Medulla oblongata (tissue), 1 donor: ENCODE measurements at regions not wholly inside any gene's neighbourhood (a gene's known extent, or its start where the extent isn't known, plus 50 kb on each side); places are given as distances from the start of the nearest gene placed in this dataset.

ENCODE experiments used
- DNase-seq: peaks from one replicate; pipeline ENCODE4 v3.0.0-alpha.2; 2015; ENCODE audit errors: extremely low spot score

GRCh38 chr18:56545464-56545863 lies 92.9 kb downstream of the TXNL1 start:
- DNase-seq: no peak

GRCh38 chr18:56542476-56542875 lies 95.9 kb downstream of the TXNL1 start:
- no peak for DNase-seq

GRCh38 chr18:56541793-56542192 lies 96.6 kb downstream of the TXNL1 start:
- no peak for DNase-seq

- no peak for DNase-seq
These were observed 97.1 kb downstream of the TXNL1 start for GRCh38 chr18:56541340-56541739.

- no peak for DNase-seq
These were observed 99.6 kb downstream of the TXNL1 start for GRCh38 chr18:56538746-56539145.

- DNase-seq: no peak
These were observed 106.1 kb downstream of the TXNL1 start for GRCh38 chr18:56532176-56532840.

- DNase-seq: no peak
These were observed 115.6 kb downstream of the TXNL1 start for GRCh38 chr18:56522816-56523215.

- no peak for DNase-seq
These were observed 117.1 kb downstream of the TXNL1 start for GRCh38 chr18:56521263-56521662.

GRCh38 chr18:56517761-56518160 lies 120.6 kb downstream of the TXNL1 start:
- DNase-seq: no peak

GRCh38 chr18:56517196-56517595 lies 121.2 kb downstream of the TXNL1 start:
- DNase-seq: no peak

GRCh38 chr18:56516789-56517188 lies 121.6 kb downstream of the TXNL1 start:
- no peak for DNase-seq

- no peak for DNase-seq
These were observed 122.9 kb downstream of the TXNL1 start for GRCh38 chr18:56515522-56515921.

GRCh38 chr18:56511996-56512395 lies 126.4 kb downstream of the TXNL1 start:
- DNase-seq: no peak

GRCh38 chr18:56510108-56510507 lies 128.3 kb downstream of the TXNL1 start:
- no peak for DNase-seq

GRCh38 chr18:56509656-56510055 lies 128.7 kb downstream of the TXNL1 start:
- no peak for DNase-seq

GRCh38 chr18:56508370-56509036 lies 129.9 kb downstream of the TXNL1 start:
- no peak for DNase-seq

- DNase-seq: no peak
These were observed 132.4 kb downstream of the TXNL1 start for GRCh38 chr18:56505971-56506370.

- DNase-seq: no peak
These were observed 133.1 kb downstream of the TXNL1 start for GRCh38 chr18:56505293-56505692.

- no peak for DNase-seq
These were observed 136.5 kb downstream of the TXNL1 start for GRCh38 chr18:56501896-56502295.

GRCh38 chr18:56495884-56496283 lies 142.5 kb downstream of the TXNL1 start:
- DNase-seq: no peak

GRCh38 chr18:56493531-56493930 lies 144.9 kb downstream of the TXNL1 start:
- DNase-seq: no peak

- DNase-seq: no peak
These were observed 146.3 kb downstream of the TXNL1 start for GRCh38 chr18:56492136-56492535.

GRCh38 chr18:56490942-56491341 lies 147.4 kb downstream of the TXNL1 start:
- no peak for DNase-seq

GRCh38 chr18:56489893-56490292 lies 148.5 kb downstream of the TXNL1 start:
- peak; percentile 64 for DNase-seq
